HG02870 (cell line): ENCODE measurements at regions not wholly inside any gene's neighbourhood (a gene's known extent, or its start where the extent isn't known, plus 50 kb on each side); places are given as distances from the start of the nearest gene placed in this dataset.

Source experiments
- ATAC-seq: cut with Tn5 transposase; IDR thresholded peaks from one replicate; pipeline ENCODE4 v1.9.1; 2021; ENCODE audit warnings: mild to moderate bottlenecking, moderate library complexity; ENCODE audit not compliant: unreplicated experiment

DNA sequence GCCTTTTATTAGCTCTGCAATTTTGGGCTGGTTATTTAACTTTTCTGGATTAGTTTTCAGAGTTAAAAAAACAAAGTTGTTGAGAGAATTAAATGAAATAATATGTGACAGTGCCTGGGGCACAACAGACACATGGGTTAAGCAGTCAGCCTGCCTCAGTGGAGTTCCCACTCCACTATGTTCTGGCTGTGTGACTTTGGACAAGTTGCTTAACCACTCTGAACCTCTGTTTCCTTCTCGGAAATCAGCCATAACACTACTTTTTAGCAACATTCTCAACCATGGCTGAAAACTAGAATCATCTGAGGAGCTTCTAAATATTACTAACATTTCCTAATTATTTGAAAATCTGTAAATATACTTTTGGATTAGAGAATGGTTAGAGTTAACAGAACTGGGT, 56.5 kb upstream of the SLC6A11 start:
- ATAC-seq = no peak

- no peak for ATAC-seq
Measured at GRCh38 chr3:10760199-10760598, 55.8 kb upstream of the SLC6A11 start.

DNA sequence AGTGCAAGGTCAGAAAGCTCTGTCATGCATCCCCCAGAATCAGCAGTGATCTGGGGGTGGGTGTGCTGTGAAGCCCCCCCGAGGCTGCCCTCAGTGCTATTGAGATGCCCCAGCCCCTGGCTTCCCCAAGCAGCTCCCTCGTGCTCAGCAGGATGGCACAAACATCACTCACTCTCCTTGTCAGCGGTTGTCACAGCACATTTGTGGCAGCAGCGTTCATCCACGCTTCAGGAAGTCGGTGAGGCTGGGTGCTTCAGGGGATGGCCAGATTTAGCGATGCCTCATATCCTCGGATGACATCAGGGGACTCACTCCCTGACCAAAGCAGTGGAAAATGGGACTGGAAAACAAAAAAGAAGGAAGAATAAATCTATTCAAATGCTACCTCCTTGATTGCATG, 54.4 kb upstream of the SLC6A11 start:
- ATAC-seq = no peak

- ATAC-seq = no peak
Measured at GRCh38 chr3:10762116-10762515, 53.9 kb upstream of the SLC6A11 start.

DNA sequence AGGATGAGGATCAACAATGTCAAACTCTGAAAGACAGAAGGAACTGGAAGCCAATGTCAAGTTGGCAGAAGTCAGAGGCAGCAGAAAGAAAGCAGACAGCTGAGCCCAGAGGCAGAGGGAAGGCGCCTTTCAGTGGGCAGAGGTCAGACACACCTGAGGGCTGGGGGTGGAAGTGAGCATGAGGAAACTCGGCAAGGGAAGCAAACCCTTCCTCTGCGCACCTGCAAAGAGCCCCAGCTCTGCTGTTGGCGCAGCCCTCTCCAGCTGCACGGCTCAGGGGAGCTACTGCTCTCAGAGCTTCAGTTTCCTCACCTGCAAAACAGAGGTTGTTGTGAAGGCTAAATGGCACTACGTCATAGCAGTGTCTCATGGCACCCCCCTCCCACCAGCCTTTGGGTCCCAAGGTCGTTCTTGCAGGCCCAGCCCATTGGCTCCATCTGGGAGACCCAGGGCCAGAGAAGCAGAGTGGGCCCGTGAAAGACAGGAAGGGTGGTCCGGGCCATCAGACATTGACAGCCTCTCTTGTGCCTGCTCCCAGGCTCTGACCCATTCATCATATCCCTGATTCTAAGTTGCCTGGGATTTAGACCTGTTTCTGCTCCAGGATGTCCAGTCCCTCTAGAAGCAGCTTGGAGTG, 53.3 kb upstream of the SLC6A11 start:
- no peak for ATAC-seq

- ATAC-seq = no peak
Measured at GRCh38 chr3:10763248-10763620, 52.8 kb upstream of the SLC6A11 start.

GRCh38 chr3:10763817-10764258, 52.2 kb upstream of the SLC6A11 start:
- ATAC-seq = no peak

- no peak for ATAC-seq
Measured at GRCh38 chr3:10764259-10765051, 51.6 kb upstream of the SLC6A11 start.

GRCh38 chr3:10766049-10766705, 49.9 kb upstream of the SLC6A11 start:
- no peak for ATAC-seq
